Kidney (tissue), 13 donors: ENCODE measurements at regions not wholly inside any gene's neighbourhood (a gene's known extent, or its start where the extent isn't known, plus 50 kb on each side); places are given as distances from the start of the nearest gene placed in this dataset.

Experiments
- DNase-seq, 5 donors: peaks; one replicate each; pipeline ENCODE4 v3.0.0-alpha.2; 2013 to 2020
- FAIRE-seq: peaks from 2 replicates; lab custom pipeline; 2012; peaks lifted over from hg19 to GRCh38; lab: Jason Lieb, UNC
- H3K27ac ChIP-seq, 2 donors: one replicate each; pipeline ENCODE4 v1.7.0; 2013; ENCODE audit warnings: low read depth in 2 of 2, low read length in 2 of 2, inconsistent platforms in 1 of 2
- H3K27me3 ChIP-seq: one replicate; pipeline ENCODE4 v1.7.1; 2013; ENCODE audit warnings: low read length, inconsistent platforms; ENCODE audit not compliant: control insufficient read depth, insufficient read depth
- H3K36me3 ChIP-seq, 3 donors: one replicate each; pipeline versions ENCODE4 v1.7.0 to v1.7.1; 2013; ENCODE audit warnings: low read length in 3 of 3, control low read depth in 1 of 3, inconsistent platforms in 1 of 3; ENCODE audit not compliant: insufficient read depth in 3 of 3, control insufficient read depth in 2 of 3
- H3K4me1 ChIP-seq, 3 donors: one replicate each; pipeline versions ENCODE4 v1.7.0 to v1.7.1; 2013; ENCODE audit warnings: low read length in 3 of 3, inconsistent platforms in 1 of 3, low read depth in 1 of 3; ENCODE audit not compliant: control insufficient read depth in 2 of 3, insufficient read depth in 2 of 3
- H3K4me3 ChIP-seq, 3 donors: one replicate each; pipeline versions ENCODE4 v1.7.0 to v1.8.1; 2013; ENCODE audit warnings: low read length in 3 of 3, control low read depth in 1 of 3, inconsistent platforms in 1 of 3
- H3K9ac ChIP-seq, 3 donors: one replicate each; pipeline versions ENCODE4 v1.7.0 to v1.7.1; 2013; ENCODE audit warnings: low read length in 3 of 3, control low read depth in 1 of 3, inconsistent platforms in 1 of 3
- H3K9me3 ChIP-seq, 3 donors: one replicate each; pipeline versions ENCODE4 v1.7.0 to v1.7.1; 2013; ENCODE audit warnings: low read length in 3 of 3, control low read depth in 1 of 3, inconsistent platforms in 1 of 3; ENCODE audit not compliant: control insufficient read depth in 2 of 3, insufficient read depth in 1 of 3
- CTCF ChIP-seq: IDR thresholded peaks from 3 replicates; pipeline ENCODE4 v1.5.1; 2012; ENCODE audit warnings: mild to moderate bottlenecking, moderate library complexity, borderline replicate concordance; ENCODE audit not compliant: insufficient read depth; ENCODE audit errors: extremely low read depth
- intact Hi-C: fragments of 100-400 bp; cut with DNase I; formaldehyde crosslinking; loops from one replicate; pipeline ENCODE4 v1.11.1; 2022
- donor health status: control.
- donor health status: control.
- donor health status: control.
- donor health status: control.
- donor health status: control.
- donor health status: DM: yes; HTN: yes; CAD: no.
- donor health status: Normal renal cell carcinoma (clear cell type).

DNA sequence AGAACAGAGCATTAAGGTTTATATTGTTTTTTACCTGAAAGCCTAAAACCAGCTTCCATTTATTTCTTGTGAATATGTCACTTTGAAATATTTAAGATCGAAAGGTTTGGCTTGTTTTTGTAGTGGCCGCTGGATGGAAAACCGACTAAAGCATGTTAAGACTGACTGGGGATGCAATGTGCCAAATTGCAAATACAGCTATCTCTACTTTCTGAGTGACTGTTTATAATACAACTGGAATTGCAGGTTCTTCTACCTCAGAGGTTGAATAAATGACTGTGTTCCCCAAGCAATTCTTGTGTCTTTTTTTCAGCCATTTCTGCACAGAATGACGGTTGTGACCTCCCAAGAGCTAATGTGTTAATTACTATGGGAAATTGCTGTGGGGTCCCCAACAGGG is 50.0 kb upstream of the TMTC4 start:
- DNase-seq (no peak), FAIRE-seq (no peak)
- no peaks in the 10 kb centered on the region for H3K36me3 ChIP-seq
- intact Hi-C loops, result no loop called here
- H3K27me3 ChIP-seq, result no peaks in the 10 kb centered on the region
- no peak overlapping the region for H3K4me3 ChIP-seq
- TF ChIP-seq CTCF, result no peak
- H3K27ac ChIP-seq, result no peak overlapping the region
- H3K9ac ChIP-seq, result no peak overlapping the region
- no peaks in the 10 kb centered on the region for H3K4me1 ChIP-seq
- H3K9me3 ChIP-seq, result peaks cover 0 to 8% (median 2%) of the 10 kb centered on the region in 3 donors
